K562 (cell line): ENCODE measurements at regions not wholly inside any gene's neighbourhood (a gene's known extent, or its start where the extent isn't known, plus 50 kb on each side); places are given as distances from the start of the nearest gene placed in this dataset.

ENCODE experiments used
- MECOM ChIP-seq: fragments of 250-450 bp; sonication (Bioruptor Pico); IDR thresholded peaks from 2 replicates; pipeline ENCODE4 v1.8.0; 2022; ENCODE audit warnings: inconsistent platforms
- POLR2A ChIP-seq: fragments of 450-650 bp; conservative IDR thresholded peaks from 2 replicates; pipeline ENCODE4 v1.6.1; 2016
- SRSF9 ChIP-seq: fragments of 200-400 bp; formaldehyde crosslinking; IDR thresholded peaks from 2 replicates; pipeline ENCODE4 v1.6.1; 2017; ENCODE audit warnings: low read depth, low read length, borderline replicate concordance
- USF2 ChIP-seq: sonication (generic); formaldehyde crosslinking; IDR thresholded peaks from 2 replicates; pipeline ENCODE4 v1.5.0; 2020; ENCODE audit warnings: missing genetic modification reagents
- TF ChIP-seq, protein P1 (sequence below), 3 experiments: IDR thresholded peaks in 2 of 3; conservative IDR thresholded peaks in 1 of 3; 2 replicates each; pipeline ENCODE4 v1.5.1; 2011 to 2012; ENCODE audit warnings: low read length in 3 of 3, mild to moderate bottlenecking in 3 of 3, control low read depth in 2 of 3, improper control_type of control experiment in 1 of 3, inconsistent platforms in 1 of 3, low read depth in 1 of 3, mixed read lengths in 1 of 3, moderate library complexity in 1 of 3; ENCODE audit not compliant: insufficient read depth in 2 of 3

DNA sequence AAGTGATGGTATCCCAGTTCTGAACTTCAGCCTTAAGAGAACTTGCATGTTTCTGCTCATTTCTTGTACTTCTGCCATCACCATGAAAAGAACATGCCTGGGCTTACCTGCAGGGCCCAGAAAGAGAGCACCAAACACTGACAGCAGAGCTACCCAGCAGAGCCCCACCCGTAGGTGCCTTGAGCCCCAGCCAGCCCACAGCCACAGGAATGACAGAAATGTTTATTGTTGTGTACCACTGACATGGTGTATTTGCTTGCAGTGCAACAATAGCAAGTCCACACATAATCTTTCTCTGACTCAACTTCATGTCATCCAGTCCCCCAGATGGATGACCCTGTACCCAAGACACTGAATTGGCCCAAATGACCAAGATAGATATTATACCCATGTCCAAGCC is 195.2 kb downstream of the TSHZ3 start:
- TF ChIP-seq POLR2A, result no peak
- no peak for TF ChIP-seq SRSF9
- TF ChIP-seq, protein P1, sequence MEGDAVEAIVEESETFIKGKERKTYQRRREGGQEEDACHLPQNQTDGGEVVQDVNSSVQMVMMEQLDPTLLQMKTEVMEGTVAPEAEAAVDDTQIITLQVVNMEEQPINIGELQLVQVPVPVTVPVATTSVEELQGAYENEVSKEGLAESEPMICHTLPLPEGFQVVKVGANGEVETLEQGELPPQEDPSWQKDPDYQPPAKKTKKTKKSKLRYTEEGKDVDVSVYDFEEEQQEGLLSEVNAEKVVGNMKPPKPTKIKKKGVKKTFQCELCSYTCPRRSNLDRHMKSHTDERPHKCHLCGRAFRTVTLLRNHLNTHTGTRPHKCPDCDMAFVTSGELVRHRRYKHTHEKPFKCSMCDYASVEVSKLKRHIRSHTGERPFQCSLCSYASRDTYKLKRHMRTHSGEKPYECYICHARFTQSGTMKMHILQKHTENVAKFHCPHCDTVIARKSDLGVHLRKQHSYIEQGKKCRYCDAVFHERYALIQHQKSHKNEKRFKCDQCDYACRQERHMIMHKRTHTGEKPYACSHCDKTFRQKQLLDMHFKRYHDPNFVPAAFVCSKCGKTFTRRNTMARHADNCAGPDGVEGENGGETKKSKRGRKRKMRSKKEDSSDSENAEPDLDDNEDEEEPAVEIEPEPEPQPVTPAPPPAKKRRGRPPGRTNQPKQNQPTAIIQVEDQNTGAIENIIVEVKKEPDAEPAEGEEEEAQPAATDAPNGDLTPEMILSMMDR (IDR thresholded peaks at IDR 0.05 in 2 of 3, conservative IDR thresholded peaks at IDR 0.05 in 1 of 3; ENCODE audit: insufficient read depth in 2 of 3, low read depth in 1 of 3, low read length in 3 of 3), result no peak
- TF ChIP-seq MECOM (CRISPR knock-in tag), result no peak
- TF ChIP-seq USF2, result no peak
